Liver (tissue), 3 donors: ENCODE measurements at regions not wholly inside any gene's neighbourhood (a gene's known extent, or its start where the extent isn't known, plus 50 kb on each side); places are given as distances from the start of the nearest gene placed in this dataset.
"Not testable (repeated sequence)": the region's sequence is repeated elsewhere in the genome, so short reads cannot be mapped to it uniquely, and the experiment has no call there.

ENCODE experiments used
- ATF3 ChIP-seq: IDR thresholded peaks from 2 replicates; pipeline ENCODE4 v1.6.1; 2016; ENCODE audit warnings: antibody characterized with exemption
- CTCF ChIP-seq: fragments of 150-350 bp; IDR thresholded peaks from 2 replicates; pipeline ENCODE4 v1.5.1; 2017; ENCODE audit warnings: improper control_type of control experiment, low read depth, low read length; ENCODE audit not compliant: missing input control
- HNF4G ChIP-seq: IDR thresholded peaks from 2 replicates; pipeline ENCODE4 v1.6.1; 2016; ENCODE audit warnings: antibody characterized with exemption
- JUND ChIP-seq, 2 donors: IDR thresholded peaks; 2 replicates each; pipeline ENCODE4 v1.6.1; 2016; ENCODE audit warnings: antibody characterized with exemption in 2 of 2
- MAX ChIP-seq: IDR thresholded peaks from 2 replicates; pipeline ENCODE4 v1.6.1; 2016; ENCODE audit warnings: antibody characterized with exemption
- RAD21 ChIP-seq, 2 donors: IDR thresholded peaks; 2 replicates each; pipeline ENCODE4 v1.6.1; 2016; ENCODE audit warnings: antibody characterized with exemption in 2 of 2, mild to moderate bottlenecking in 2 of 2
- REST ChIP-seq: IDR thresholded peaks from 2 replicates; pipeline ENCODE4 v1.6.1; 2016; ENCODE audit warnings: antibody characterized with exemption, mild to moderate bottlenecking
- SP1 ChIP-seq: IDR thresholded peaks from 2 replicates; pipeline ENCODE4 v1.6.1; 2018; ENCODE audit warnings: antibody characterized with exemption, mild to moderate bottlenecking
- donor health status: healthy.
- donor health status: healthy.

- TF ChIP-seq CTCF; RAD21 (IDR thresholded peaks at IDR 0.05); MAX; ATF3; HNF4G; REST; JUND (IDR thresholded peaks at IDR 0.05); SP1: not testable (repeated sequence)
Observed at GRCh38 chr9:30539696-30540095, 1844.7 kb upstream of the ACO1 start.
